GM18868 (cell line): ENCODE measurements at regions not wholly inside any gene's neighbourhood (a gene's known extent, or its start where the extent isn't known, plus 50 kb on each side); places are given as distances from the start of the nearest gene placed in this dataset.
A peak's percentile ranks its signal among the peaks of the same experiment; 100 is the strongest.

Experiments used
- ATAC-seq: cut with Tn5 transposase; IDR thresholded peaks from one replicate; pipeline ENCODE4 v1.9.1; 2021; ENCODE audit warnings: mild to moderate bottlenecking, moderate library complexity; ENCODE audit not compliant: unreplicated experiment

DNA sequence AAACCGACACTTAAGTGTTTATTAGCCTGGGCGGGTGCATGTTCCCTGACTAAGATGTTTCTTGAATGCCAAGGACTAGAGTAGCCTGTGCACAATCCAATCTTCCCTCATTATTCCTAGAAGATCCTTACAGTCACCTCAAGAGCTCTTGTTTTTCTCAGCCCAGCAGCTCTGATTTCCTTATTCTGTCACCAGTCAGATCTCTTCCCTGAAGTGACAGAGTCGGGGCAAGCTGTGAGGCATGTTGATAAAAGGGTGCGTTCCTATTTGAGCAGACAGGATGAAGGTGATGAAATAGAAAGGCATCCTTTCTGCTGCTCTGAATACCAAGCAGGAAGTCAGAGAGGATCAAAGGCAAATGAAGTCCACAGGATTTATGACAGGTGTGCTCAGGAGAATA lies 125.6 kb upstream of the MCTP2 start:
- ATAC-seq = no peak

DNA sequence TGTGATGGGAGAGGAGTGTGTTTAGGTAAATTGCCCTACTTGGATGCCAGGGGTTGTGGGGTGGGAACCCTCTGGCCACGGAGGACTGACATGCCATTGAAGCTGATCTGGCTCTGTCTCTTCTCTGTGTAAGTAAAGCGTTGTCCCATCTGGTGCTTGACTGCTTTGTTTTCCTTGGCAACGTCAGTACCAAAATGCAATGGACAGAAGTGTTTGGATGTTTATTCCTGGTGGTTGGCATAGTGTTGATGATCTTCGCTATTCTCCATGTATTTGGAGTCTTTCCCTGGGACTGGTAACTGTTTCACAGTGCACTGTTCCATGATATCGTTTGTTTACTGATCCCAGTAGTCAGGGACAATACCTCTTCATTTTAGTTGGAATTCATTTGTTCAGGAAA lies 130.5 kb upstream of the MCTP2 start:
- no peak for ATAC-seq

DNA sequence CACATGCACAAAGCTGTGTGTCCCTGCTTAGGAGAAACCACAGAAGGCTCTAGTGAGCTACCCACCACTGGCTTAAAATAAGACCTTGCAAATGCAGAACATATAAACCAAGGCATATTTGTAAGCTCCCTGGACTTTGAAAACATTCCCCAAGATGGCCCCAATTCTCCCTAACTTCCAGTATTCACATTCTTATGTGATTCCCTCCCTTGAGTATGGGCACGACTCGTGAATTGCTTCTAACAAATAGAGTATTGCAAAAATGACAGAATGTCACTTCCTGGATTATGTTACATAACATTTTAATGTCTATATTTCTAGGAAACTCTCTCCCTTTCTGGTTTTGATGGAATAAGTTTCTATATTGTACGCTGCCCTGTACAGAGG lies 131.8 kb upstream of the MCTP2 start:
- ATAC-seq = no peak

DNA sequence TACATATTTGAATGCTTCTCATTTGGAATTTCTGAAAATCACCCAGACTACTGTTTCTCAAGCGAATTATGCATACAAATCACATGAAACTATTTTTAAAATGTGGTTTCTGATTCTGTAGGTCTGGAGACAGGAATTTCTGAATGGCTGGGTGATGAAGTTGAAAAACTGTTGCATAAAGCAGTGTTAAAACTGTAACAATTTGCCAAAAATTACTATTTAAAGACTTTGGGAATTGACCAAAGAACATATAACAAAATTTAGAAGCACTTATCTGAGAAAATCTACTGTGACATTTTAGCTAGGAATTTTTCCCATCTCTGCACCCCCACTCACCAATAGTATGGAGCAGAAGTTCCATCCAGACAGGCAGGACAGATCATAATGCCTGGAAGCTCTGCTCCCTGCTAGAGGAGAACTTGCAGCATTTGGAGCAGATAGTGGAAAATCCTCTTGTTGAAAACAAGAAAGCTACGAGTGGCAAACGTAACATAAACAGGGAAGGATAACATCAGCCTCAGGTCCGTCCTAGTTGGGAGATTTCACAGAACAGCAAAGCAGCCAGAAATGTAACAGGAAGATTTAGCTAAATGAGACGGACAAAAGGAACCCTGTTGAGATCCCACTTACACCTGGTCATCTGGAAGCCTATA lies 132.3 kb upstream of the MCTP2 start:
- no peak for ATAC-seq

DNA sequence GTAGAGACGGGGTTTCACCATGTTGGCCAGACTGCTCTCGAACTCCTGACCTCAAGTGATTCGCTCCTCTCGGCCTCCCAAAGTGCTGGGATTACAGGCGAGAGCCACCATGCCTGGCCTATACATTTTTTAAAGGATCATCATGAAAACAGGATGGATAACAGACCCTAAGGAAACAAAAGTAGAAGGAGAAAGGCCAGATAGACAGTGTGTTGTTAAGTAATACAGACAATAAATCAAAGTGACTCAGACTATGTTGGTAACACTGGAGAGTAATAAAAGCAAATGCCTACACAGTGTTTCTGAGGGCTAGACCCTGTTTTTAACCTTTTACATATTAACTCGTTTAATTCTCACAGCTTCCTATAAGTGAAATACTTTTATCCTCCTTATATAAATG lies 133.8 kb upstream of the MCTP2 start:
- ATAC-seq = no peak

GRCh38 chr15:94094310-94094709 lies 137.1 kb upstream of the MCTP2 start:
- no peak for ATAC-seq

- no peak for ATAC-seq
Measured at GRCh38 chr15:94086341-94086740, 145.0 kb upstream of the MCTP2 start.

- ATAC-seq = no peak
Measured at GRCh38 chr15:94083467-94084052, 147.8 kb upstream of the MCTP2 start.

DNA sequence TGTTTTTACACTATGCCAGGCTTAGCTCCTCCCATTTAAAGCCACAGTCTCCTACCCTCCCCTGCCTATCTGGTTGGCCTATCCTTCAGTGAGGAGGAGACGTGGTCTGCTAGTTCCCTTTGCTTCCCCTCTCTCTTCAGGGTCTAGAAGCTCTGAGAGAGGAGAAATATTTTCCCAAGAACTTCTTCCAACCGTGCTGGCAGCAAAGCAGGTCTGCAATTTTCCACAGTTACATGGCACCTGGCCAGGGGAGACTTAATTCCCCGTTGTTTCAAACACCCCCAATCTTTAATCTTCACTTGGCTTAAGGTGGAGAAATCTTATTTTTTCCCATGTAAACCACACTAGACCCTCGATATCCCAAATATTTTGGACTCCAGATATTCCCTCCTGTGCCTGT lies 149.5 kb upstream of the MCTP2 start:
- ATAC-seq = no peak

DNA sequence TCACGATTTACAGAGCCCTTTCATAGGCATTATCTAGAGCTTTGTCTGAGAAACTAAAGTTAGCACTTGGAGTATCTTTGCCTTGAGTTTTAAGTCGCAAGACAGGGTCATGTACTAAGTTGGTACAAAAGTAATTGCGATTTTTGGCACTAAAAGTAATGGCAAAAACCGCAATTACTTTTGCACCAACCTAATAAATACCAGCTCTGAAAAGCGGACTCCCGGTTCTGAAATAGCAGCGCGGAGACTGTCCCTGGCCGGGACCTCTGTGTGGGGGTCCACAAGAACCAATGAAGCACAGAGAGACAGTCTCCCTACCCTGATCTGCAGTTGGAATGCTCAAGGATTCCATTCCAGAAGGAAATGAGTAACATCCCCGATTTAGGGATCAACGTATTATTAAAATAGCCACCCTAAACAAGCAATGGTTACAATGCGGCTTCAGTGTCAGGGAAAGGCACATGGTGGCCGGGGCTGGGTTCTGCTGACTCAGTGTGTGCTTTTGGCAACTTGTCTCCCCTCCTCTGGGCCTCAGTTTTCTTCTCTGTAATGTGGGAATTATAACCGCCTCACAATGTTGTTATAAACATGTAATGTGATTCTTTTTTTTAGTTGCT lies 150.3 kb upstream of the MCTP2 start:
- no peak for ATAC-seq

- ATAC-seq = no peak
Measured at GRCh38 chr15:94080416-94080815, 150.9 kb upstream of the MCTP2 start.

DNA sequence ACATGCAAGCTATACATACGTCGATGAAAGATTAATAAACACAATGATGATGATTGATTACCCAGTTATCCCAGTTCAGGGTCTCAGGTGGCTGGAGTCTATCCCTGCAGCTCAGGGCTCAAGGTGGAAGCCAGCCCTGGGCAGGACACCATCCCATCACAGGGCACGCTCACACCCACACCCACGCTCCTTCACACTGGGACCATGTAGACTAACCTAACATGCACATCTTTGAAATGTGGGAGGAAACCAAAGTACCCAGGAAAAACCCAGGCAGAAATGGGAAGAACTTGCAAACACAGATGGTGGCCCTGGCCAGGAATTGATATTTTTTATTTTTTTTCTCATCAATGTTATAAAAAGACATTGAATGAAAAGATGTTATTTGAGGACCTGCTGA lies 151.4 kb upstream of the MCTP2 start:
- no peak for ATAC-seq

GRCh38 chr15:94079459-94079858 lies 151.9 kb upstream of the MCTP2 start:
- ATAC-seq = no peak

- ATAC-seq = no peak
Measured at GRCh38 chr15:94077938-94078337, 153.4 kb upstream of the MCTP2 start.

DNA sequence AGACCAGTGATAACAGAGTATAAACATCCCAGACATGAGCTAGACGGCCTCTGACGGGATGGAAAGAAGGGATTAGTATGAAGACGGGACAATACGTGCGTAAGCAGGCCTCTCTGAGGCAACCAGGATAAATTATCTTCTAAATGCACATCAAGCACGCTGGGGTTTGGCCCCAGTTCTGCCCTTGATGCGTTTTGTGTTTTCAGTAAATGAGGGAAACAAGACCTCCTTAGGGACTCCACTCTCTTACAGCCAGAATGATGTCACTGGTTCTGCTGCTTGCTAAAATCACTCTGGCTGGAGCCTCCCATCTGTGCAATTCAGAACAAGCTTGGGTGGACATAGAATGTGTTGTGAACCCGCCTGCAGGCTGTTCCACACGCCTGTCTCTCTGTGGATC lies 156.0 kb upstream of the MCTP2 start:
- no peak for ATAC-seq

DNA sequence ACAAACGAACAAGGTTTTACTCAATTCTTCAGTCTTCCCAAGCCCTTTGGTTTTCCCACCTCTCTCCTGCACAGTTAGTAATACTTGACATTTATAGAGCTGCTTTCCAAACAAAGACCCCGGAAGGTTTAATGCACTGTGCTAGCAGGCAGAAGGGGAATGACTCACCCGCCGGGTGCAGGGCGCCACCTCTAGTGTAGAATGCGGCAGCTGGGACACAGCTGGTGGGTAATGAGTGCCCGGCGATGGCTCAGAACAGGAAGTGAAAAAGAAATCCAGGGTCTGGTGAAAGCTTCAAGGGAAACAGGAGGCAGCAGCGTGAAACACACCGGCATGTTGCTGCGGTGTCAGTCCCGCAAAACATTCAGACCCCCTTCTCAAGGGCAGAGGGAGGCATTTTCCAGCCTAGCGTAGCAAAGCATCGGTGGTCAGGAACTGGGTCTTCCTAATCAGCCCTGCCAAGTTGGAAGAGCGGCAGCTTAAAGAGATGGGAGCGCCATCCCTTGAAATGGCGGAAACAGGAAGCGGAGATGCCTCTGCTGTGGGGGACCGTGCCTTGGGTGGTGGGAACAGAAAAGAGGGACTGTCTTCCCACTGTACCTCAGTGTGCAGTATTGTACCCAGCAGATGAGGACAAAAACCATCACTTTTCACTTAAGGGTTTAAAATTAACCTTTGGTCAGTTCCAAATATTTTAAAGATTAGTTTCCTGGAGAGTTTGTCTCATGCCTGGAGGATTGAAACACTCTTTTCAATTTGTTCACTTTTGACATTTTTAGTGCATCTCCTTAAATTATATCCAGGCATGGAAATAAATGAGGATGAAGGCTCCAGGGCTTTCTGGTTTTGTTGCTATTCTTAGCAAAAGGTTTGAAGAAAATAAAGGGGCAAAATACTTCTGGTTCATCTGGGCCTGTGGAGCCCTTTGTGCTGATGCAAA lies 160.7 kb upstream of the MCTP2 start:
- ATAC-seq = peak; percentile 60

GRCh38 chr15:94069844-94070243 lies 161.5 kb upstream of the MCTP2 start:
- ATAC-seq = no peak

DNA sequence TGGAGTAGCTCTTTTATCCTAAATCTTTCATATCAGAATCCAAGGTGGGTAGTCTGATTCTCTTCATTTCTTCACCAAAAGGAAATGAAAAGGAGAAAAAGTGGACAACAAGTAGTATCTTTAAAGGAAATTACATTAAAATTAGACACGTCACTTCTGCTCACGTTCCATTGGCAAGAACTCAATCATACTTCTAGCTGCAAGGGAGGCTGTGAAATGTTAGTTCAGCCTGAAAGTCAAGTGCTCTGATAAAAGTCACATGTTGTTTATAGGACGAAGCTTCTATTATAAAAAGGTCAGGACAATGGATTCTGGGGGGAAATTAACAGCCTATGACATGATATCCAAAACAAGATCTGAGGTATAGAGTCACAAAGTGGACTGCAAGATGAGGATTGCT lies 164.6 kb upstream of the MCTP2 start:
- no peak for ATAC-seq

DNA sequence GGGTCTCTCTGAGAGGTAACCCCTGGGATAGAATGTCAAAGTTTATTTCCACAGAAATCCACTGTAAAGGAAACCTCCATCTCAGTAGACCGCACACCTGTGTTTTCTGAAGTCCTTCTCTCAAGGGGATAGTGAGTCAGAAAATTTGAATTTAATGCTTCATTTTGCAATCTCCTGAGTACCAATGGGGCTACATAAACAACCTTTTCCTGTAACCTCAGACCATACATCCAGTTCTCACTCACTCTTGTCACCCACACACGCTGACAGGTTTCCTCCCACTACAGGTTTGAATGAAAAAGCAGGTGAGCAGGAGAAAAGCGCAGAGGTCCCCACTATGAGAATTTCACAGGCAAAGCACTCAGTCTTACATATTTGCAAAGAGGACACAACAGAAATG lies 165.3 kb upstream of the MCTP2 start:
- no peak for ATAC-seq

DNA sequence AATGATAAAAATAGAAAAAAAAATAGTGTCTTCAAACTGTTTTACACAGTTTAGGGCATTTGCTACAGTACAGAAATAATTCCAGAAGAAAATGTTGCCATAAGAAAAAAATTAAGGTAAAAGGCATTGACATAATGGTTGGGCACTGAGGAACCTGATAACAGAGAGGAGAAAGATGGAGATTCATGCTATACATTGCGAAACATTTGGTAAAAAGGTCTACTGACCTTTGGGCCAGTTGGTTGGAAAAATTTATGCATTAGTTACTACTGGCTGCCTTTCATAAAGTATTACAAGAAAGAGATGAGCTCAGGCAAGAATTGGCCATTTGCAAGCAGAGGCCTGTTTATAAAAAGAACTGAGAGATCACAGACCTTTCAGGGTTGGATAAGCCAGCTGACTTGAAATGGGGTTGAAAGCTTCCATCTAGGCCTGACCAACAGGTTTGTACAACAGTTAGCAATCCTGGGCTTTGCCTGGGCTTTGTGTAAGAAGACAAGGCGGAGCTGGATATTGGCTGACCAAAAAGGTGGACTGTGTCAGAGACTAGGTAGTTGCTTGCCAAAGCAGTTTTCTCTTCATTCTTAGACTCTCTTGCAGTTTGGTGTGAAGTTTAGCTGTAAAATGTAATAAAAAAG lies 166.6 kb upstream of the MCTP2 start:
- ATAC-seq = no peak

DNA sequence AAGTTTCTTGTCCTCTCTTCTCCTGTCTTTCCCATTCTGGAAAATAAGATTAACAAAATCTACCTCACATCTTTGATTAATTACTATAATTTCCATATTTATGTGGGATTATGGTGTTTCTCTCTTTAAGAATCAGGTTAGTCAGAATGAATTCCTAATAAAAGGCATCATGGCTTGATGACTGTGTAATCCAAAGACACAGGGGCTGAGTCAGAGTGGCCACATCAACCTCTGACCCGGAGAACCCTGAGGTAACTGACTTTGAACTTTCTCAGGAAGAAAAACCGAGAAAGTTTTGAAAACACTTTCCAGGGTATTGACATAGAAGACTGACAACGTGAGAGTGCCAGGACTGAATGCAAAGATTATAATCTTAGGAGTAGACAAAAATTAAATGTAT lies 170.3 kb upstream of the MCTP2 start:
- no peak for ATAC-seq
